ENCODE measurements at regions not wholly inside any gene's neighbourhood (a gene's known extent, or its start where the extent isn't known, plus 50 kb on each side); places are given as distances from the start of the nearest gene placed in this dataset.

DNA sequence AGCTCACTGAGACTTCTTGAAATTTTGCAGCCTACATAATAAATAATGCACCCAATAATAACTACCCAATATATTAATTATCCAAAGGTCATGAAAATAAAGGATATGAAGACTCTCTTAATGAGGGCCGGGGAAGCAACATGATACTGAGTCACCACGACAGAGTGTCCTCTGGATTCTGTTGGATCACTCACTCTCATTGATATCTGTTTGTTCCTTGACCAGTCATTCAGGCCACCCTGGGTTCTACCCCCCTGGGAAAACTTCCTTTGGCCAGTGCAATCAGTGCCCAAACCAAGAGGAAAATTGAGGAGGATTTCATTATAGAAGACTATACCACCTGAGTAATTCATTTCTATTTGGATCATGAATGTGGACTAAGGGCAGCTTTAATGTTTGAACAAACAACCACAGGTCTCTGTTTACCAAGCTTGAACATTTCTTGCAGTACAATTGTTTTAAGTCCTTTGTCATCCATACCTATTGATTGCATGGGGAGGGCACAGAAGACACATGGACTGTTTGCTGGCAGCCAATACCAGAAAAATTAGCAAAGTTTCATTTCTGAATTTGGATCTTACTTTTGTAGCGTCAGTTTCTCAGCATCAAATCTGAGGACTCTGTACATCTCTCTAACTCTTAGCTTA lies 137.2 kb upstream of the FGGY start:
- no peak for DNase-seq (ENCODE audit: low read depth)
- no peak overlapping the region for H3K4me3 ChIP-seq (ENCODE audit: low read length)
- TF ChIP-seq, protein P1, sequence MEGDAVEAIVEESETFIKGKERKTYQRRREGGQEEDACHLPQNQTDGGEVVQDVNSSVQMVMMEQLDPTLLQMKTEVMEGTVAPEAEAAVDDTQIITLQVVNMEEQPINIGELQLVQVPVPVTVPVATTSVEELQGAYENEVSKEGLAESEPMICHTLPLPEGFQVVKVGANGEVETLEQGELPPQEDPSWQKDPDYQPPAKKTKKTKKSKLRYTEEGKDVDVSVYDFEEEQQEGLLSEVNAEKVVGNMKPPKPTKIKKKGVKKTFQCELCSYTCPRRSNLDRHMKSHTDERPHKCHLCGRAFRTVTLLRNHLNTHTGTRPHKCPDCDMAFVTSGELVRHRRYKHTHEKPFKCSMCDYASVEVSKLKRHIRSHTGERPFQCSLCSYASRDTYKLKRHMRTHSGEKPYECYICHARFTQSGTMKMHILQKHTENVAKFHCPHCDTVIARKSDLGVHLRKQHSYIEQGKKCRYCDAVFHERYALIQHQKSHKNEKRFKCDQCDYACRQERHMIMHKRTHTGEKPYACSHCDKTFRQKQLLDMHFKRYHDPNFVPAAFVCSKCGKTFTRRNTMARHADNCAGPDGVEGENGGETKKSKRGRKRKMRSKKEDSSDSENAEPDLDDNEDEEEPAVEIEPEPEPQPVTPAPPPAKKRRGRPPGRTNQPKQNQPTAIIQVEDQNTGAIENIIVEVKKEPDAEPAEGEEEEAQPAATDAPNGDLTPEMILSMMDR (conservative IDR thresholded peaks at IDR 0.05; ENCODE audit: low read length) = no peak

DNA sequence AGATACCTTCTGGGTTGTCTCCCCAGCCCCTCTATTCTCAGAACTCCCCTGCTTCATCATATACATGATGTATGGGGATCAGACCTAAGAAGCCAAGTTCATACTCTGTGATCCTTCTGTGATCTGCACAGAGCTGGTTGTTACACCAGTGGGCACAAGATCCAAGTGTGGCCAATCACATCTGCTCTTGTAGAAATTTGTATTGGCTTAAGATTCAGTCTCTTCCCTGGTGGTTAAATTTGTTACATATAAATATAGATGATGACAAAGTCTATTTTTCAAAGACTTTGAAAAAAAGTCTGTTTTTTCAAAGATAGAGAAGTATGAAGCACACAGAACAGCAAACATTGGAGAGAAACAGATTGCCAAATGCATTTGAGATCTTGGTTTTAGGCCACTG lies 135.8 kb upstream of the FGGY start:
- no peak overlapping the region for H3K4me3 ChIP-seq (ENCODE audit: low read length)
- TF ChIP-seq, protein P1 (conservative IDR thresholded peaks at IDR 0.05; ENCODE audit: low read length) = no peak
- DNase-seq (ENCODE audit: low read depth) = no peak

- no peak overlapping the region for H3K4me3 ChIP-seq (ENCODE audit: low read length)
- TF ChIP-seq, protein P1 (conservative IDR thresholded peaks at IDR 0.05; ENCODE audit: low read length) = no peak
- peak; percentile 46 for DNase-seq (ENCODE audit: low read depth)
These were observed 134.2 kb upstream of the FGGY start for GRCh38 chr1:59162665-59163064.

- DNase-seq (ENCODE audit: low read depth) = peak; percentile 99
- TF ChIP-seq, protein P1 (conservative IDR thresholded peaks at IDR 0.05; ENCODE audit: low read length) = no peak
- no peak overlapping the region for H3K4me3 ChIP-seq (ENCODE audit: low read length)
These were observed 133.4 kb upstream of the FGGY start for GRCh38 chr1:59163268-59164092.

DNA sequence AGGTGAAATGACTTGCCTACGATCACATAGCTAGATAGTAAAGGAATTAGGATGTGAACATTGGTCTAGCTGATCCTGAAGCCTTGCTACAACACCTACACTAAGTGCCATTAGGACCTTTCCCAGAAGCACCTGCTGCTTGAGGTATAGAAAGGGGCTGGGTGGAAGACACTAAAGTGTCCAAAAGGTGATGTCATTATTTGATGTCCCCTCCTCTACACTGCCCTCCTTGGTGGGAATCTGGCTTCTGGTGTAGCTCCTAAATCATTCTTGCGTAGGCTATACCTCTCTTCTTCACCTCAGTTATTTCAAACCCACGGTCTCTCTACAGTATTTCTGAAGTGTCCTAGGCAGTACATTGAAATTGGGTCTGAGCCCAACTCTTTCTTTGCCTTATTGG lies 132.5 kb upstream of the FGGY start:
- no peak for DNase-seq (ENCODE audit: low read depth)
- H3K4me3 ChIP-seq (ENCODE audit: low read length) = no peak overlapping the region
- TF ChIP-seq, protein P1 (conservative IDR thresholded peaks at IDR 0.05; ENCODE audit: low read length) = no peak

DNA sequence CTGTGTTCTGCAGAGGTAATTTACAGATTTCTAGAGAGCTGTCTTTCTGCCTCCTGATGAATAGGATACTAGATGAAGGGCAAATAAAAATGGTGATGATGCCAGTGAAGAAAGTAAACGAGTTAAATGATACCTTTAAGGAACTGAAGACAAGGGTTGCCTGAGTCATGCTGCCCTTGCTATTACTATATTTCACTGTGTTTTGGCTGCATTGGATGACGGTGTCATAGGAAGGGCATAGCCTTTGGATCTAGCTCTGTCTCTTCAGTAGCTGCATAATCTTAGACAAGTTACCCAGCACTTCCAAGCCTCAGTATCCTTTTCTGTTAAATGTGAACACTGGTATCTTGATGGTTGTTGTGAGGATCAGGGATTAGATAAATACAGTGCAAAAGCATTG lies 131.5 kb upstream of the FGGY start:
- TF ChIP-seq, protein P1 (conservative IDR thresholded peaks at IDR 0.05; ENCODE audit: low read length) = no peak
- no peak overlapping the region for H3K4me3 ChIP-seq (ENCODE audit: low read length)
- DNase-seq (ENCODE audit: low read depth) = no peak

GRCh38 chr1:59169703-59170102 lies 127.2 kb upstream of the FGGY start:
- TF ChIP-seq, protein P1 (conservative IDR thresholded peaks at IDR 0.05; ENCODE audit: low read length) = no peak
- no peak overlapping the region for H3K4me3 ChIP-seq (ENCODE audit: low read length)
- no peak for DNase-seq (ENCODE audit: low read depth)

Measured in AG10803 (cell line).